Hematopoietic multipotent progenitor cell treated with erythropoietin and hydrocortisone succinate and interleukin-3 and kit ligand, for 8 days (in vitro differentiated cells): ENCODE measurements at regions not wholly inside any gene's neighbourhood (a gene's known extent, or its start where the extent isn't known, plus 50 kb on each side); places are given as distances from the start of the nearest gene placed in this dataset.

ENCODE experiments used
- DNase-seq: peaks from one replicate; pipeline ENCODE4 v3.0.0-alpha.2; 2015

- DNase-seq: no peak
These were observed 815.2 kb downstream of the DCDC2C start for GRCh38 chr2:4518596-4518995.

GRCh38 chr2:4522498-4523421 is 819.4 kb downstream of the DCDC2C start:
- DNase-seq: no peak

- DNase-seq: no peak
These were observed 824.0 kb downstream of the DCDC2C start for GRCh38 chr2:4527416-4527815.

- DNase-seq: no peak
These were observed 824.9 kb downstream of the DCDC2C start for GRCh38 chr2:4528246-4528645.

GRCh38 chr2:4528773-4529172 is 825.4 kb downstream of the DCDC2C start:
- DNase-seq: no peak

GRCh38 chr2:4529738-4530137 is 826.4 kb downstream of the DCDC2C start:
- DNase-seq: no peak

GRCh38 chr2:4530231-4530630 is 826.9 kb downstream of the DCDC2C start:
- no peak for DNase-seq

- DNase-seq: no peak
These were observed 830.4 kb downstream of the DCDC2C start for GRCh38 chr2:4533806-4534205.

- no peak for DNase-seq
These were observed 835.7 kb downstream of the DCDC2C start for GRCh38 chr2:4539121-4539520.

- no peak for DNase-seq
These were observed 846.4 kb downstream of the DCDC2C start for GRCh38 chr2:4549666-4550210.

- no peak for DNase-seq
These were observed 848.5 kb downstream of the DCDC2C start for GRCh38 chr2:4551691-4552474.

GRCh38 chr2:4553241-4553640 is 849.9 kb downstream of the DCDC2C start:
- no peak for DNase-seq

- no peak for DNase-seq
These were observed 852.9 kb downstream of the DCDC2C start for GRCh38 chr2:4556135-4556896.

GRCh38 chr2:4561196-4561595 is 857.8 kb downstream of the DCDC2C start:
- no peak for DNase-seq

GRCh38 chr2:4576075-4576474 is 872.7 kb downstream of the DCDC2C start:
- no peak for DNase-seq

GRCh38 chr2:4579977-4580376 is 876.6 kb downstream of the DCDC2C start:
- no peak for DNase-seq

- DNase-seq: no peak
These were observed 881.8 kb downstream of the DCDC2C start for GRCh38 chr2:4585057-4585635.

GRCh38 chr2:4588606-4589005 is 885.2 kb downstream of the DCDC2C start:
- no peak for DNase-seq

GRCh38 chr2:4591261-4591660 is 887.9 kb downstream of the DCDC2C start:
- DNase-seq: no peak

GRCh38 chr2:4597400-4597799 is 894.0 kb downstream of the DCDC2C start:
- no peak for DNase-seq

GRCh38 chr2:4604767-4605166 is 901.4 kb downstream of the DCDC2C start:
- DNase-seq: no peak

- DNase-seq: no peak
These were observed 914.8 kb downstream of the DCDC2C start for GRCh38 chr2:4618141-4618540.
